MV-4-11 (cell line): ENCODE measurements at regions not wholly inside any gene's neighbourhood (a gene's known extent, or its start where the extent isn't known, plus 50 kb on each side); places are given as distances from the start of the nearest gene placed in this dataset.
"Not testable (repeated sequence)": the region's sequence is repeated elsewhere in the genome, so short reads cannot be mapped to it uniquely, and the experiment has no call there.

Experiments
- DNase-seq: peaks from one replicate; lab custom pipeline; 2025; lab: John Stamatoyannopoulos, UW

DNA sequence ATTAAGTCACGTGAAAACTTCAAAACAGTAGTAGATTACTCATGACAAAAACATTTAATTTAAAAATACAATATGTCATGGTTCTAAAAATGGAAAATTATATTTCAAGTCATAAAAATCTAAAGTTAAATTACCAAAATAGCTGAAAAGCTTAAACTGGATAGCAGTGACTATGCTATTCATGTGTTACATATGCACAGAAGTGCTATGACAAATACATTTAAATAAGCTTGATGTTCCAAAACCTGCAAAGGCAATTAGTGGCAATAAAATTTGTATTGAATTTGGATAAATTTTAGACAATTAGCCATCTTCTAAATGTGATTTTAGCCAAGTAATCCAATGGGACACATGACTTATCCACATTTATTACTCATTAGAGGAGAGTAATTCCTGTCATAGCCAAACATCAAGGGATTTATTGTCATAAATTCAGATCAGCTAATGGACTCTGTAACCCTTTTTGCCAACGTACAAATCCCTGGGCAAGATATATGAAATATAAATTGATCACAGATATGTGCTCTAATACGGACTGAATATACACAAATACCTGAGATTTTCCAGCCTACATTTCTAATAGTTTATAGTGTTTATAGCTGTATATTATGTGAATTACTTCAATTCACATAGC, 419.4 kb downstream of the ISL1 start:
- no peak for DNase-seq

DNA sequence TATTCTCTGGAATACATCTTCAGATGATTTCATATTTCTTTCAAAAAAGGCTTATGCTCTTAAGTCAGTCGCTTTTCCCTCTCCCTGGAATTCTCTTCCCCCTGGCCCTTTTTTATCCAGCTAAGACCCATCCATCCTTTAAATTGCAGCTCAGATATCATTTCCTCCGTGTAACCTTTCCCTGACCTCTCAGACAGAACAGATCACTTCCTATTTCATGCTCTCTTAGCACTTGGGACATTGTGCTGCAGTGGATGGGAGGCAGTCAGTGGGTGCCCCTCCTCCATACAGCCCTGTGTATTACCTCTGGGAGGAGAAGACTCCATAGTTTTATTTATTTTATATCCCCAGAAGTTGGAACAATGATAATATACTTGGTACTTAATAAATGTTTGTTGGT, 423.4 kb downstream of the ISL1 start:
- no peak for DNase-seq

DNA sequence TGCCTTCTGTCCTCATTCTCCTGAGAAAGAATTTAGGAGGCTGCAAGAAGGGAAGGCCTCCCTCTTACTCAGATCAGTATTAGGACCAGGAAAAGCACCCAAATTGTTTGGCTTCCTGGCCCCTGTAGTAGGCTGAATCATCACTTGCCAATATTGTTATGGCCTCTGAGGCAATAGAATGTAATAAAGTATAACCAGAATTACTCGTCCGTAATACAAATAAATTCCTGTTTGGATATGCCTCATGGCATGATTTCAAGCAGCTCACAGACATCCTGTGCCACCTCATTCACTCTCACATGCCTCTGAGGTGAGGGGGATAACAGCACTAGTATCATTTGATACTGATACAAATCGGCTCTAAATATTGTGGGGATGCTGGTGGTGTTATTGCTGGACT, 427.3 kb downstream of the ISL1 start:
- no peak for DNase-seq

DNA sequence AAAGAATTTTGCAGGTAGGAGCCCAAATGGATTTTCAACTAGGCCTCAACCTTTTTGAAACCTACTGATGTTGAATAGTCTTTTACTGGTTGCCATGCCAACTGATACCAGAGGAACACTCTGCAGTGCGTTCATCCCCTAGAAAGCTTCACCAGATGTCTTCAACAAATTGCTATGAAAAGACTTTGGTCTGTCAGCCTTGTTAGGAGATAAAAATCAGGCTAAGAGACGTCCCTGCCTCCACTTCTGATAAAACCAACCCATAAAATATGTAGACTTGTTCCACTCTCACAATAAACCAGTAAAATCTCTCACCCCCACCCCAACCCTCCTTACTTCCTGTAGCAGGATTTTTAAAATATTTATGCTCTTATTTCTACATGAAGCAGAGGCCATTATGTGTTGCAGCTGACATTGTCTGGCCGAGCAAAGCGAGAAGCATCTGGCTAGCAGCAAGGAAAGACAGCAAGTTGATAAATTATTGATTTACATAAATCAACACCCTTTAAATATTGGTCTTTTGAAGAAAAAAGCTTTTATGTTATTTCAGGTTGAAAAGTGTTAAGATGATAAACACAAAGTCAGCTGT, 428.7 kb downstream of the ISL1 start:
- no peak for DNase-seq

DNA sequence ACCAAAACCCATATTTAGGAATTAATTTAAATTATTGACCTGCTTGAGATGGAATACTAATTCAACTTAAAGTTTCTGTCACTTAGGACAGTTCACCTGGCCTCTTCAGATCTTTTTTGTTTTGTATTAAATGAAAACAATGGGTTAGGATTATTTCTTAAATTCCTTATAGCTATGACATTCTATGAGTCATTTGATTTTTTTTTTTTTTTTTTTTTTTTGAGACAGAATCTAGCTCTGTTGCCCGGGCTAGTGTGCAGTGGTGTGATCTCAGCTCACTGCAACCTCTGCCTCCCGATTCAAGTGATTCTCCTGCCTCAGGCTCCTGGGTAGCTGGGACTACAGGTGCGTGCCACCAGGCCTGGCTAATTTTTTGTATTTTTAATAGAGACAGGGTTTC, 431.6 kb downstream of the ISL1 start:
- not testable (repeated sequence) for DNase-seq

DNA sequence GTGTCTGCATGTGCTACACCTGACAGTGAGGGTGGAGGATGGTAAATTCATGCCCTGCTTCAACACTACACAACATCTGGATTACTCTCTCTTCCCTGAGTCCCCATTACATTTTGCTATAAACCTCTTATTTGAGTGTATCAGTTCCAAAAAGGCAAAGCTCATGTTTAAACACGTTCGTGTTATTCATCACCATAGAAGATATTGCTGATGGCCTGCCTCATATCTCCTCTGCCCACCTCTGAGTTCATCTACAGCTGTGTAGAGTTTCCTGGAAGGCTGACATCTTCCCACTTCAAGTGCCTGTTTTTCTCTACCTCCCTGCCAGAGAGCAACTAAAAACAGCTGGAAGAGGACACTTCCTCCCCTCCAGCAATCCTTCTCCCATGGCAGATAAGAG, 433.2 kb downstream of the ISL1 start:
- no peak for DNase-seq

DNA sequence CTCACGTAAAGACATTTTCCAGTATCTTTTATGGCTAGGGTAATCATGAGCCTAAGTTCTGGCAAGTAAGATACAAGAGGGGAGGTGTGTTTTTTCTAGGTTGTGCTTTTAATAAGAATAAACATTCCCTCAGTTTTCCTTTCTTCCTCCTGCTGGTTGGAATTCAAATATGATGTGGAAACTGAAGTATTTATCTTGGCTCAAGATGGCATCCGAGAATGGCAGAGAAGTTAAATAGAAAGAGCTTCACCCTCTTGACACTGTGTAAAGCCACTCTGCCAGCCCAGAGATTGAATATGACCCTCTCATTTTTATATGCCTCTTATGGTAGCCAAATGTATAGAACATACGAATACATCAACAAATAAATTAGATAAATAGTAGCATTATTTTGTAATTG, 438.4 kb downstream of the ISL1 start:
- no peak for DNase-seq

DNA sequence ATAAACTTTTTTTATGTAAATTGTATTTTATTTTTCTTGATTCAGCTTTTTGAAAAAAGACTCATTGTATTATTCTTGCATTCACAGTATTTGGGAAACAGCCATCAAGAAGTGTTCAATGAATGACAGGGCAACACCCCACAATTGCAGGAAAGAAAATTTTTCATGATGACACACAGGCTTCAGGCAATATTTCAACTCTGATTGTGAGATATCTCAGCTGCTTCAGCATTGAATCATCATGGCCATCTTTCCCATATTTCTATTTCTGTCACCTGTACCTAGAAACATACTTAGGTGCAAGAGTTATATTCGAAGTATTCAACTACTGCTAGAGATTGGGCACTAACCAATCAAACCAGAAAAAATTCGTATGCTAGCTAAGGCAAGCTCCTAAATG, 446.0 kb downstream of the ISL1 start:
- DNase-seq: no peak

DNA sequence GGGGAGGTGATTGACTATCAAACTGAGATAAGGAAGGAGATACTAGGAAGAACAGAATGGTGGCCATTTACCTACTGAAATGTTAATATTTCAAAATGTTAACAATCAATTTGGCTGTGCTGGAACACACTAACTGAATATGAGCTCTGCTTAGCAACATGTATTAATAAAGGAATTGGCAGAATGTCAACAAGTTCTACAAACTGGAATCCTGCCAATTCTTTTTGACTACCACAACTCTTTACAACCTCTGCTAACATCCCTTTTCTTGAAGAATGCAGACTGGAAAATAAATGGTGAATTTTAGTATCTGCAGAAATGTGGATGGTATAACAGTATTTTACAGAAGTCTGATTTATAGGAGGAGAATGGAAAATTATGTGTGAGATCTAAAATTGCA, 446.4 kb downstream of the ISL1 start:
- no peak for DNase-seq

DNA sequence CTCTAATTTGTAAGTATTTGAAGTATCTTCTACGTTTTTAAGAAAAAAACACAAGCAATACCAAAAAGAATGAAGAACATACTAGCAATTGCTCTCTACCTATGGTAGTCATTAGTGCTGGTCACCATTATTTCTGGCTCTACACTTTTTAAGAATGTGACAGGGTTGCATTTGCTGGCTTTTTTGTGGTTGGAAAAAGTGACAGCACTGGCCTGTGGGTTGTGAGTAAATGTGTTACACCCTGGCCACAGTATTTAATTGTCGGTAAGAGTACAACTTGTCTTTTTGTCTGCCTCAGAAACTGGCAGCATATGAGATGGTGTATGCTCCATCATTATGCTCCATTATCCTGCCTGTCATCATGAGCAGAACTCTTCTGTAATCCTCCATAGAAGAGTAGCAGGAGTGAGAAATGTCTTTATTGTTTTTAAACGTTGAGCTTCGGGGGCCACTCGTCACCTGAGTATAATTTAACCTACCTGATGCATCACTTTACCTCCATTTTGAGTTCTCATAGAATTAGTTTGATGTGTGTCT, 449.8 kb downstream of the ISL1 start:
- no peak for DNase-seq

DNA sequence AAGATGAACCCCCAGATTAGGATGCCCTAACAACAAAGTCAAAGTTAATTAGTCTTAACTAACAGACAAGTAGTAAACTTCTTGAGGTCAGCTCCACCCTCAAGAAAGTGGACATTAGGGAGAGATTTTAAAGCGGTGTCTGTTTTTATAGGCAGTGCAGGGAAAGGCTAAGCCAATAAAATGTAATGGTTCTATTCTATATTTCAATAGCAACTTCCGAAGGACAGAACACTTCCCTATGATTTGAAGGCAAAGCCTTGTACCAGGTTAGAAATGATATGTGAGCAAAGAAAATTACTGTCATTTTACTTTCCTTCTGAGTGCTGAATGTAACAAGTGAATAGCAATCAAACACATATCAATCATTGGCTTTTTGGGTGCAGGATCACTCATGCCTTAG, 455.2 kb downstream of the ISL1 start:
- DNase-seq: no peak

DNA sequence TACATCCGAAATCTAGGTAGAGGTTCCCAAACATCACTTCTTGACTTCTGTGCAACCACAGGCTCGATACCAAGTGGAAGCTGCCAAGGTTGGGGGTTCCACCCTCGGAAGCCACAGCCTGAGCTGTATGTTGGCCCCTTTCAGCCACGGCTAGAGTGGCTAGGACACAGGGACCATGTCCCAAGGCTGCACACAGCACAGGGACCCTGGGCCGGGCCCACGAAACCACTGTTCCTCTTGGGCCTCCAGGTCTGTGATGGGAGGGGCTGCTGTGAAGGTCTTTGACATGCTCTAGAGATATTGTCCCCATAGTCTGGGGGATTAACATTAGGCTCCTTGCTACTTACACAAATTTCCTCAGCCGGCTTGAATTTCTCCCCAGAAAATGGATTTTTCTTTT, 460.6 kb downstream of the ISL1 start:
- DNase-seq: no peak

DNA sequence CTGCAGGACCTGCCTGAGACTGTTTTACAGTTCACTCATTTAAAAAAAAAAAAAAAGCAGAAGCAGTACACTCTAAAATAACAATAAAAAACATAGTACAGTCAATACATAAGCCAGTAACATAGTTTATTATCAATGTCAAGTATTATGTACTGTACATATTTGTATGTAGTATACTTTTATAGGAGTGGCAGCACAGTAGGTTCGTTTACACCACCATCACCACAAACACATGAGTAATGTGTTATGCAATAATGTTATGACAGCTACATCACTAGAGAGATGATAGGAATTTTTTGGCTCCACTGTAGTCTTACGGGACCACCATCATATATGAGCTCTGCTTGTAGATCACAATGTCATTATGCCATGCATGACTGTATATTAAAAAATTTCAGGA, 462.8 kb downstream of the ISL1 start:
- no peak for DNase-seq

DNA sequence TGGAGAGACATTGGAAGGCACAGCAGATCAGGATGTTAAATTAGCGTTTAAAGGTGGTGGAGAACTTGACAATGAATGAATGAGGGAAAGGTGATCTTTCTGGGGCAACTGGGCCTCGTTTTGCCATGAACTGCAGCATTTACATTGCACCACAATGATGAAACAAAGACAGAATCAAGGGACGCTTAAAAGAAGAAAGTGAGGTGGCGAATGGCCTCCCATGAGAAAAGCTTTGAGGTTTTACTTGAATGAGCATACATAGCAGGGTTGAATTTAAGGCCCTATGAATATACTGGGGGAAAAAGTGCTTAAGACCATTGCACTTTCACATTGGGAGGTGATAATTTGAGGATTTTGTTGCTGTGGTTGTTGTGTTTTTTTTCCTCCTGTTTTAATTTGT, 476.4 kb downstream of the ISL1 start:
- no peak for DNase-seq

DNA sequence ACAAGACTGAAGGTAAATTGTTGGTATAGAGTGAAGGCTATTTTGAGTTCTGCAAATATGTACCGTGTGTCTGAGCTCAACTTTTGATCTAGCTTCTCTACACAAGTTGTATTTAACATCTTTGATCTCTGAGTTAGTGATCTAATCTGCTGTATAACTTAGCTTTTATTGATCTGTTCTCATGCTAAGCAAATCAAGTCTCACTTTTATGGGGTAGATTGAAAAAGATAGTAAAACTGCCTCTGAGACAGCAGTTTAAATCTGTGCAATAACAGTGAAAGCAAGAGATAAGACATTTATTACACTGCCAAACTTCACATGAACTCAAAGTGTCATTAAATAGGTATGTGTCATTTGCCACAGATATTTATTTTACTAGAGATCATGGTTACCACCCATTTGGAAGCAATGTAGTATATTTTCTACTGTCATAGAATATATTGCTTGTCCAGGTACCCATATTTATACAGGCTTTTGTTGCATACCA, 477.3 kb downstream of the ISL1 start:
- no peak for DNase-seq

DNA sequence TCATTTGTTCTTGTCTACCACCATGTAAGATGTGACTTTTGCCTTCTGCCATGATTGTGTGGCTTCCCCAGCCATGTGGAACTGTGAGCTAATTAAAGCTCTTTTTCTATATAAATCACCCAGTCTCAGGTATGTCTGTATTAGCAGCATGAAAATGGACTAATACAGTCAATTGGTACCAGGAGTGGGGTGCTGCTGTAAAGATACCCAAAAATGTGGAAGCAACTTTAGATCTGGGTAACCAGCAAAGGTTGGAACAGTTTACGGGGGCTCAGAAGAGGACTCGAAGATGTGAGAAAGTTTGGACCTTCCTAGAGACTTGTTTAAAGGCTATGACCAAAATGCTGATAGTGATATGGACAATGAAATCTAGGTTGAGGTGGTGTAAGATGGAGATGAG, 488.9 kb downstream of the ISL1 start:
- DNase-seq: no peak

DNA sequence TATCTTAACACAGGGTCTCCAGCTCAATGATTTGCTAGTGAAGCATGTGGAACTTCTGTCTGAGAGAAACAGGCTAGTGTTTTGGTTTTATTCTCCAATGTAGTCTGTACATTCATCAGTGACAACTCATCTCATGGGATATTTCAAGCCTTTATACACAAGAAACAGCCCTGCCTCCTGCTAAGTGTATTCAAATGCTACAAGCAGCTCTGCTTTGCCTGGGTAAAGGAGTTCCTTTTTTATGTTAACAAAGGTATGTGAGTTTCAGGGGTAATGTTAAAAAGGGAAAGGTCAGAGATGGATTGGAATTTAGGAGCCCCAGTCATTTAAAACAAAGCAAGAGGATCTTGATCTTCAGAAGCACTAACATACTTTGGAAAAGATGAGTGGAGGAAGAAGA, 498.7 kb downstream of the ISL1 start:
- no peak for DNase-seq

DNA sequence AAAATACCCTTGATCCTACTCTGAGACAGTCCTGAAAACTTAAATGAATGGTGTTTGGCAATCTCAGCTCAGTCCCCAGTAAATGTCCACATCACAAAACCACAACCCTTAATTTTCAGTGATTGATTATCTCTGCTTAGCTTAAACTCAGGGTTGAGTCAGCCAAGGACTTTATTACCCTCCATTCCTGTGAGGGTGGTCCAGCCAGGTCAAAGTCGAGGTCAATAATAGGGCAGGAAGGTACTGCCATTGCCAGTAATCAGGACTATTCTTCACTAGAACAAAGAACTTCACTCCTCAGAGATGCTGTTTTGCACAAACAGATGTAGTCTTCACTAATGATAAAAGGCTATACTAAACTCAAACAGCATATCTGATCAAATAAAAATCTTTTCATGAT, 499.4 kb downstream of the ISL1 start:
- DNase-seq: no peak

DNA sequence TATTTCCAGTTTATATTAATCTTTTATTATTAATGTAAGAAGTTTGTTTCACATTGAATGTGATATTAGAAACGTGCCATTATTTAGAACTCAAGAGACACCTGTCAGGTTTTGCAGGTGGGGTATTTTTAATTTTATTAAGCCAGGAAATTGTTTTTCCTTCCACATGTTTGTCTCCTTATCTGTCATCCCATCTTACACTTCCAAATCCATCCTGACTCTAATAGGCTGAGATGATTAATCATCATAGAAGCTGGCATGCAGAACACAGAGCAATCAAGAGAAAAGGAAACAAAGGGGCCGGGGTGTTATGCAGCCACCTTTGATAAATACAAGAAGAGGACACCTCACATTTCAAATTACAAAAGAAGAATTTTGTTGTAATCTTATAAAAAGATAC, 506.5 kb downstream of the ISL1 start:
- DNase-seq: no peak

DNA sequence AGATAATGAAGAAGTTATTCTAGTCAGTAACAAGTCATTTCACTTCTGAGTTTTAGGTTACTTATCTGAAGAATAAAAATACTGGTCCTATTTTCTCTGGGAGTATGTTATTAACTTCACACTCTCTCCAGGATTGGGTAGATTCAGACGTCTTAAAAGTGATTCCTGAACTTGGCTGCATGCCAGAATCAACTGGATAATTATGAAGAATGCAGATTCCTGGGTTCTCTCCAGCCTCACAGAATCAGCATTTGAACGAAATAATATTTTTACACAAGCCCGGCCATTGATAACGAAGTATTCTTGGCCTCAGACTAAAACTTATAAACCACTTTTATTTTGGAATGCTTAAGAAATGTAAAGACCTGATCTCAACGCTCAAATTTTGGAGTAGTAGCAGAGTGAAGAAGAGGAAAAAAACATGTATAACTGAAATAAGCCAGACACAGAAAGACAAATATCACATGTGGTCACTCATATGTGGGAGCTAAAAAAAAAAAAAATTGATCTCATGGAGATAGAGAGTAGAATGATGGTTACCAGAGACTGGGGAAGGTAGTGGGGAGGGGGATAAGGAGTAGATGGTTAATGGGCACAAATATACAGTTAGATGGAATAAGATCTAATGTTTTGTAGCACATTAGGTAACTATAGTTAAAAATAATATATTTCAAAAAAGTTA, 507.3 kb downstream of the ISL1 start:
- DNase-seq: no peak

DNA sequence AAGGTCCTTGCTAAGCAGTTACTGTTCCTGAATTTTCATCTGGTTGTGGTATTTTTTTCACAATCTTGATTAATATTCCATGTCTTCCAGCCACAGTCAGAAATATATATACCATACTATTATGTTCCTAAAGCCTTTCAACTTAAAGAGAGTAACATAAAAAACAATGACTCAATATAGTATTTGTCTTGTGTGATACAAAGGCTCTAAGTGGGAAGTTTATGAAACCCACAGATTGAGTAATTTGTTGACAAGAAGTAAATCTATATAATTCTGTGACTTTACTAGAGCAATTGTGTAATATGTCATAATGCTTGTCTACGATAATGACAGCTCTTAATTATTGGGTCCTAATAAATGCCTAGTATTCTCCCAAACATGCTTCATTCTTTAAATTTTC, 509.4 kb downstream of the ISL1 start:
- DNase-seq: no peak

DNA sequence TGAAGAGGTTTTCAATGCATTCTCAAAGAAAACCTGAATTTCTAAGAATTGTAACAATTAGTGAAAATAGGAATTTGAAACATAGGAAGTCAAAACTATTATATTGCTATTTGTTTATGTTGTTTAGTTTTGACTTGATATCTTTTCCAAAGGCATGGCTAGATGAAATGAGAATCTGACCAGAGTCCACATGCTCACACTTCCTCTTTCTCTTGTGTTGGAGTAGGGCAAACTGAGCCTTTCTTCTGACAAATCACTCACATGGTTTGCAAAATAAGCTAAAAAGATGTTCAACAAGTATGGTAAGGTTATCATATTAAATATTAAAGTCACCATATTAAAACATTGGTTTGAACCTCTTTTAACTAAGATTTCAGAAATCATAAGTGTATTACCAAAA, 512.6 kb downstream of the ISL1 start:
- no peak for DNase-seq

DNA sequence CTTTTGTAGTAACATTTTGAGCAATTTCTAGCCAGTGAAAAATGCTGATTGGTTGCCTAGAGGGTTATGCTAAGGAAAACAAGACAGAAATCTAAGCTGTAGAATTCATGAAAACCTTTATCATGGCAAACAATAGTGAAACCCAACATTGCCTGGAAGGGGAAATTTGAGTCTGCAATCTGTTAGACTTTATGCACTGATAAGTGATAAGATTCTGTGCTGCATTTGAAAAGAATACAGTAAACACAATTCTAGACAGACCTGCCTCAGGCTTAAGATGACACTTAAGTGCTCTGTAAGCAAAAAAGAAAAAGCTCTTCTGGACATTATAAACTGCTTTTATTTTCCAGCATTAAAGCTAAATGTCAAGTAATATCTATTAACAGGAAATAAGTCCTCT, 519.3 kb downstream of the ISL1 start:
- DNase-seq: no peak

DNA sequence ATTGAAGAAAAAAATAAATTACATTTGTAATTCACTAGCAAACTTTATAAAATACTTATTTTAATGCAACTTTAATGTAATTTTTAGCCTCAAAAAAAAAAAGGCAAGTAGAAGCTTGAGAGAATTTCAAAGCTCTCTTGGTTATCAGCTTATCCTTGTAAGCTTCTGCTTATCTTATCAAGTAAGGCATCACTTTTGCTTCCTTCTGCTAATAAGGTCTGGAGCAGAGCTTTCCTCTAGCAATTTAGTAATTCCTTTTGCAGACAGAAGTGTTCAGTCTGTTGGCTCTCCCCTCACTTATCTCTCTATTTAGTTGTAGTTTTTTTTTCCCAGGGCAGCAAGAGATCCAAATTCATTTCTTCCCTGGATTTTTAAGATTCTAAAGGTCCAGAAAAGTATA, 525.0 kb downstream of the ISL1 start:
- DNase-seq: no peak
